HG02981 (cell line): ENCODE measurements at regions not wholly inside any gene's neighbourhood (a gene's known extent, or its start where the extent isn't known, plus 50 kb on each side); places are given as distances from the start of the nearest gene placed in this dataset.

Experiments used
- ATAC-seq: cut with Tn5 transposase; IDR thresholded peaks from one replicate; pipeline ENCODE4 v1.9.1; 2021; ENCODE audit warnings: mild to moderate bottlenecking, moderate library complexity; ENCODE audit not compliant: unreplicated experiment

GRCh38 chr2:128901572-128902391 lies 583.1 kb upstream of the HS6ST1 start:
- ATAC-seq: no peak

GRCh38 chr2:128903637-128904036 lies 585.0 kb upstream of the HS6ST1 start:
- ATAC-seq: no peak

GRCh38 chr2:128911276-128911675 lies 592.6 kb upstream of the HS6ST1 start:
- no peak for ATAC-seq

GRCh38 chr2:128914320-128914719 lies 595.7 kb upstream of the HS6ST1 start:
- no peak for ATAC-seq

GRCh38 chr2:128921751-128922150 lies 603.1 kb upstream of the HS6ST1 start:
- no peak for ATAC-seq

GRCh38 chr2:128922154-128922553 lies 603.5 kb upstream of the HS6ST1 start:
- ATAC-seq: no peak

- no peak for ATAC-seq
Measured at GRCh38 chr2:128925631-128926030, 607.0 kb upstream of the HS6ST1 start.

GRCh38 chr2:128930101-128930500 lies 611.4 kb upstream of the HS6ST1 start:
- no peak for ATAC-seq

GRCh38 chr2:128940378-128940777 lies 621.7 kb upstream of the HS6ST1 start:
- no peak for ATAC-seq

GRCh38 chr2:128941751-128942150 lies 623.1 kb upstream of the HS6ST1 start:
- ATAC-seq: no peak

GRCh38 chr2:128949360-128949759 lies 630.7 kb upstream of the HS6ST1 start:
- no peak for ATAC-seq

- no peak for ATAC-seq
Measured at GRCh38 chr2:128950758-128951157, 632.1 kb upstream of the HS6ST1 start.

GRCh38 chr2:128958241-128958640 lies 639.6 kb upstream of the HS6ST1 start:
- no peak for ATAC-seq

GRCh38 chr2:128967646-128968045 lies 649.0 kb upstream of the HS6ST1 start:
- no peak for ATAC-seq

- ATAC-seq: no peak
Measured at GRCh38 chr2:128969374-128969773, 650.7 kb upstream of the HS6ST1 start.

- ATAC-seq: no peak
Measured at GRCh38 chr2:128970332-128971116, 651.9 kb upstream of the HS6ST1 start.

GRCh38 chr2:128973566-128973965 lies 654.9 kb upstream of the HS6ST1 start:
- ATAC-seq: no peak

GRCh38 chr2:128978212-128978611 lies 659.5 kb upstream of the HS6ST1 start:
- no peak for ATAC-seq

- no peak for ATAC-seq
Measured at GRCh38 chr2:128979182-128979581, 660.5 kb upstream of the HS6ST1 start.

GRCh38 chr2:128980475-128980874 lies 661.8 kb upstream of the HS6ST1 start:
- no peak for ATAC-seq

- ATAC-seq: no peak
Measured at GRCh38 chr2:128981353-128981752, 662.7 kb upstream of the HS6ST1 start.

- ATAC-seq: no peak
Measured at GRCh38 chr2:128982001-128982400, 663.3 kb upstream of the HS6ST1 start.
